Type B pancreatic cell (in vitro differentiated cells): ENCODE measurements at regions not wholly inside any gene's neighbourhood (a gene's known extent, or its start where the extent isn't known, plus 50 kb on each side); places are given as distances from the start of the nearest gene placed in this dataset.

Experiments used
- DNase-seq: peaks from one replicate; pipeline ENCODE4 v3.0.0; 2021; ENCODE audit warnings: mixed read lengths; ENCODE audit not compliant: unreplicated experiment; ENCODE audit errors: extremely low spot score
- H3K27ac Mint-ChIP-seq: 2 replicates; pipeline ENCODE4 v1.8.0; 2021; ENCODE audit warnings: mild to moderate bottlenecking, mixed read lengths
- H3K27me3 Mint-ChIP-seq: 2 replicates; pipeline ENCODE4 v1.8.0; 2021; ENCODE audit warnings: mixed read lengths
- H3K36me3 Mint-ChIP-seq: 2 replicates; pipeline ENCODE4 v1.8.0; 2021; ENCODE audit warnings: mixed read lengths
- H3K4me1 Mint-ChIP-seq: one replicate; pipeline ENCODE4 v1.8.0; 2021; ENCODE audit warnings: mixed read lengths; ENCODE audit not compliant: unreplicated experiment
- H3K4me3 Mint-ChIP-seq: 2 replicates; pipeline ENCODE4 v1.8.0; 2021; ENCODE audit warnings: mild to moderate bottlenecking, mixed read lengths
- H3K9me3 Mint-ChIP-seq: 2 replicates; pipeline ENCODE4 v1.8.0; 2021; ENCODE audit warnings: mixed read lengths
- TF ChIP-seq, protein P1 (sequence below): fragments of 200-600 bp; sonication (generic); conservative IDR thresholded peaks from 2 replicates; pipeline ENCODE4 v1.5.0; 2021; ENCODE audit warnings: antibody characterized with exemption, mild to moderate bottlenecking

DNA sequence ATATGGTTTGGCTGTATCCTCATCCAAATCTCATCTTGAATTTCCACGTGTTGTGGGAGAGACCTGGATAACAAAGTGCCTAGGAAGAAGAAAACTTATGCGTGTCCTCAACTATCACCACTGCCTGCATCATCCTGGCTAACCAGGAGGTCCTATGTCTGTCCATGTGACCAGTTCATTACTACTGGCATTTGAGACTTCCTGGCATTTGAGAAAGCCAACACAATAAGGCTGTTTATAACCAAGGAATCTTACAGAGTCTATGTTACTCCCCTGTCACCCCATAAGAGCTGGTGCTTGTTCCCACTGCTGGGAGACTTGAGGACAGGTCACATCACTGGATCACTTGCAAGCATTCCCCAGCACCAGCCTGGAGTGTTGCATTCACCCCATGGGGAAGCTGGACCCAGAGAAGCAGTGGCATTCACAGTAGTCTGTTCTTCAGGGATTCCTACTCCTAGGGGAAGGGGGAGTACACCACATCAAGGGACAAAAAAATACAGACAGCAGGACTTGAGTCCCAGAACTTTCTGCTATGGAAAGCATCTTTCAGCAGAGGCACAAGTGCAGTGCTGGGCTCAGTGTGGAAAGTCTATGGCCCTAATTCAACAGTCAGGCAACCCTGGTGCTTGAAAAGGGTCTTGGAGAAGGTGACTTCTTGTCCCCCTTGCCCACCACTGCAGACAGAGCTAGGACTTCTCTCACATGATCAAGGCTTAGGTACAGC, 717.1 kb downstream of the SEMA5A start:
- Mint-ChIP-seq H3K4me3 (no peak overlapping the region), H3K9me3 (no peaks in the 10 kb centered on the region), H3K4me1 (peaks cover 6% of the 10 kb centered on the region), H3K27me3 (peaks cover 3% of the 10 kb centered on the region), H3K36me3 (no peaks in the 10 kb centered on the region), H3K27ac (no peak overlapping the region)
- no peak for DNase-seq
- TF ChIP-seq, protein P1, sequence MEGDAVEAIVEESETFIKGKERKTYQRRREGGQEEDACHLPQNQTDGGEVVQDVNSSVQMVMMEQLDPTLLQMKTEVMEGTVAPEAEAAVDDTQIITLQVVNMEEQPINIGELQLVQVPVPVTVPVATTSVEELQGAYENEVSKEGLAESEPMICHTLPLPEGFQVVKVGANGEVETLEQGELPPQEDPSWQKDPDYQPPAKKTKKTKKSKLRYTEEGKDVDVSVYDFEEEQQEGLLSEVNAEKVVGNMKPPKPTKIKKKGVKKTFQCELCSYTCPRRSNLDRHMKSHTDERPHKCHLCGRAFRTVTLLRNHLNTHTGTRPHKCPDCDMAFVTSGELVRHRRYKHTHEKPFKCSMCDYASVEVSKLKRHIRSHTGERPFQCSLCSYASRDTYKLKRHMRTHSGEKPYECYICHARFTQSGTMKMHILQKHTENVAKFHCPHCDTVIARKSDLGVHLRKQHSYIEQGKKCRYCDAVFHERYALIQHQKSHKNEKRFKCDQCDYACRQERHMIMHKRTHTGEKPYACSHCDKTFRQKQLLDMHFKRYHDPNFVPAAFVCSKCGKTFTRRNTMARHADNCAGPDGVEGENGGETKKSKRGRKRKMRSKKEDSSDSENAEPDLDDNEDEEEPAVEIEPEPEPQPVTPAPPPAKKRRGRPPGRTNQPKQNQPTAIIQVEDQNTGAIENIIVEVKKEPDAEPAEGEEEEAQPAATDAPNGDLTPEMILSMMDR = no peak

DNA sequence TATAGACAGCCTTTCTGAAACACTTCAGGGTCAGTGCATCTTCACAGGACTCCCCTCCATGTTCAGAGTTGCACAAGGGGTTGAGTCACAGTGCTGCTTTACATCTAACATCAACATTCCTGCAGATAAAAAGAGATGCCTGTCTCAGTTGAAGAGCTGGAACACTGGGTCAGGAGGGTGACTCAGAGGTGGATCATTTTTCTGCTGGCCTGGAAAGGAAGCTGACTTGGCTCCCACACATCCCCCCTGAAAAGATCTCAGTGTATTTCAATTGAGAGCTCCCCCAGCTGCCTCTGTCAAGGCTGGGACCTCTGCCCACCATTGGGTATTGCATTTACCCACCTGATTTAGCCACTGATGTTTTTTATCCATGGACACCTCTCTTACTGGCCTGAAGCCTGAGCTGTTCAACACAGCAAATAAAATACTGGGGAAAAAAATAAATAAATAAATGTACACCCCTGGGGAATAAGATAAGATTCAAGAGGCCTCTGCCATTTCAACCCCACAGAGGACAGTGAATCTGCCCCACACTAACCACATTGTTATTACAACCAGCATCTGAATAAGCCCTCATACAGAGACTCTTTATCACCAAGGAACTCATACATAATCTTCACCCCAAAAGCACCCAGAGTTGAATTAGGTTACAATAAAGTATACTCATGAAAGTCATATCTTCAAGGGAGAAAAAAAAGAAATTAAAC, 716.4 kb downstream of the SEMA5A start:
- H3K27ac Mint-ChIP-seq = no peak overlapping the region
- TF ChIP-seq, protein P1 = no peak

DNA sequence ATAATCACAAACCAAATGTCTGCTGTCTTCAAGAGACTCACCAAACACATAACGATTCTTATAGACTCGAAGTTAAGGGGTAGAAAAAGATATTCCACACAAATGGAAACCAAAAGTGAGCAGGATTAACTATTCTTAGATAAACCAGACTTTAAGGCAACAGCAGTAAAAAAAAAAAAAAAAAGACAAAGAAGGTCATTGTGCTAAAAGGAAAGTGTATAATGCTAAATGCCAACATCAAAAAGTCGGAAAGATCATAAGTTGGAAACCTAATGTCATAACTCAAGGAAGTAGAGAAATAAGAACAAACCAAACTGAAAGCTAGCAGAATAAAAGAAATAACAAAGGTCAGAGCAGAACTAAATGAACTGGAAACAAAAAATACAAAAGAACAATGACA, 714.6 kb downstream of the SEMA5A start:
- Mint-ChIP-seq H3K27me3 (peaks cover 1% of the 10 kb centered on the region), H3K4me3 (no peak overlapping the region), H3K27ac (no peak overlapping the region), H3K36me3 (no peaks in the 10 kb centered on the region), H3K4me1 (peaks cover 3% of the 10 kb centered on the region), H3K9me3 (no peaks in the 10 kb centered on the region)
- TF ChIP-seq, protein P1 = no peak
- DNase-seq = no peak

More for the DNA sequence above, 716.4 kb downstream of the SEMA5A start:
- H3K27me3 Mint-ChIP-seq = peaks cover 3% of the 10 kb centered on the region
- H3K9me3 Mint-ChIP-seq = no peaks in the 10 kb centered on the region
- no peak for DNase-seq
- H3K36me3 Mint-ChIP-seq = no peaks in the 10 kb centered on the region
- peaks cover 6% of the 10 kb centered on the region for H3K4me1 Mint-ChIP-seq
- no peak overlapping the region for H3K4me3 Mint-ChIP-seq

DNA sequence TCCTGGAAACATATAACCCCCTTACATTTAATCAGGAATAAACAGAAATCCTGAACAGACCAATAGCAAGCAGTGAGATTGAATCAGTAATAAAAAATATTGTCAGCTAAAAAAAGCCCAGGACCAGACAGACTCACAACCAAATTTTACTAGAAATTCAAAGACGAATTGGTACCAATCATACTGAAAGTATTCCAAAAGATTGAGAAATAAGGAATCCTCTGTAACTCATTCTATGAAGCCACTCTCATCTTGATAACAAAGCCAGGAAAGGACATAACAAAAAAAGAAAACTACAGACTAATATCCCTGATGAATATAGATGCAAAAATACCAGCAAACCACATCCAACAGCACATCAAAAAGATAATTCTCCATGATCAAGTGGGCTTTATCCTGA, 714.0 kb downstream of the SEMA5A start:
- no peak overlapping the region for H3K27ac Mint-ChIP-seq
- no peaks in the 10 kb centered on the region for H3K27me3 Mint-ChIP-seq
- TF ChIP-seq, protein P1 = no peak
- H3K9me3 Mint-ChIP-seq = no peaks in the 10 kb centered on the region
- no peak for DNase-seq
- no peaks in the 10 kb centered on the region for H3K4me1 Mint-ChIP-seq
- H3K4me3 Mint-ChIP-seq = no peak overlapping the region
- no peaks in the 10 kb centered on the region for H3K36me3 Mint-ChIP-seq

DNA sequence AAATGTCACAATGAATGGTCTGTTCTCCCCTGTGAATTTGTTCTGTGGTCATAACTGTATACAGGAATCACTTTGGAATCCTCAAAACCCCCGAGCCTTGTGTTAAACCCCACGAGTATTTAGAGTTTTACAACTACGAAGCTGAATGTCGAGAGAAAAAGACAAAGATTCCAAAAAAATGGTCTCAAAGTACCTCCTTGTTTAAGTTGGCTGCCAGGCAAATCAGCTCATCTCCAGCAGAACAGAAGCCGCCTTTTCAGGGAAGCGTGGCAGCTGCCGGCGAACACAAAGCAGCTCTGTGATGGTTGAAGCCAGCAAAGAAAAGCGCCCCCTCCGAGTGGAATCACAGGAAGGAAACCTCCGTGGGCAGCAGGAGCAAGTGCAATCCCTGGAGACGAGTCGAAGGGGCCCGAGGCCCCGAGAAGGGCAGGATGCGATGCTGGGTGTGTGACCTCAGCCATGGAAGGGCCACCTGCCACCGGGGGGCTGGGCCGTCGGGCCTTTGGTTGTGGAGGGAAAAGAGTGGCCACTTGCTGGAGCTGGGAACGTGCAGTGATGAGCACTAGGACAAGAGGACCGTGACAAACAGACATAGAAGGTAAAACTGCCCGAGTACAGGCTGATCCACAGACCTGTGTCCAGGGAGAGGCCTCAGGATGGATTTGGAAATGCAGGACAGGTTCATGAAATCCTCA, 706.4 kb downstream of the SEMA5A start:
- Mint-ChIP-seq H3K9me3 (no peaks in the 10 kb centered on the region), H3K36me3 (no peaks in the 10 kb centered on the region), H3K4me1 (no peaks in the 10 kb centered on the region), H3K27ac (no peak overlapping the region), H3K4me3 (no peak overlapping the region), H3K27me3 (peaks cover 11% of the 10 kb centered on the region)
- TF ChIP-seq, protein P1 = no peak
- DNase-seq = no peak
